Ascending aorta (tissue), 2 donors: ENCODE measurements at regions not wholly inside any gene's neighbourhood (a gene's known extent, or its start where the extent isn't known, plus 50 kb on each side); places are given as distances from the start of the nearest gene placed in this dataset.

ENCODE experiments used
- DNase-seq, 2 donors: peaks; one replicate each; pipeline ENCODE4 v3.0.0-alpha.2; 2019; ENCODE audit warnings: low spot score in 2 of 2
- H3K27ac ChIP-seq, 2 donors: fragments of 200-600 bp; sonication (generic); one replicate each; pipeline ENCODE4 v1.5.1; 2016 to 2017; ENCODE audit warnings: mild to moderate bottlenecking in 1 of 2
- H3K27me3 ChIP-seq: fragments of 200-600 bp; sonication (generic); one replicate; pipeline ENCODE4 v1.5.1; 2017
- H3K36me3 ChIP-seq, 2 donors: fragments of 200-600 bp; sonication (generic); one replicate each; pipeline ENCODE4 v1.5.1; 2016
- H3K4me1 ChIP-seq, 2 donors: fragments of 200-600 bp; sonication (generic); one replicate each; pipeline ENCODE4 v1.5.1; 2016 to 2017; ENCODE audit warnings: mild to moderate bottlenecking in 1 of 2
- H3K4me3 ChIP-seq, 2 donors: fragments of 200-600 bp; sonication (generic); one replicate each; pipeline ENCODE4 v1.5.1; 2016 to 2017; ENCODE audit warnings: mild to moderate bottlenecking in 1 of 2
- H3K9me3 ChIP-seq, 2 donors: fragments of 200-600 bp; sonication (generic); one replicate each; pipeline ENCODE4 v1.5.1; 2016
- CTCF ChIP-seq, 3 experiments: fragments of 200-600 bp in 2 of 3; fragments of 450-650 bp in 1 of 3; sonication (generic) in 2 of 3; IDR thresholded peaks; one replicate each; pipeline ENCODE4 v1.5.1; 2016 to 2019; ENCODE audit warnings: antibody characterized with exemption in 3 of 3, mild to moderate bottlenecking in 1 of 3, moderate library complexity in 1 of 3
- intact Hi-C: fragments of 100-400 bp; cut with DNase I; formaldehyde crosslinking; loops from one replicate; pipeline ENCODE4 v1.15.1; 2023

GRCh38 chr18:60925892-60926291 lies 407.3 kb upstream of the CDH20 start:
- Histone ChIP-seq H3K9me3 (no peaks in the 10 kb centered on the region), H3K4me1 (no peaks in the 10 kb centered on the region), H3K4me3 (no peak overlapping the region), H3K27me3 (no peaks in the 10 kb centered on the region), H3K27ac (no peak overlapping the region), H3K36me3 (no peaks in the 10 kb centered on the region)
- TF ChIP-seq CTCF (IDR thresholded peaks at IDR 0.05) = no peak
- intact Hi-C loops = no loop called here
- DNase-seq = no peak

GRCh38 chr18:60929966-60930365 lies 403.3 kb upstream of the CDH20 start:
- no peak overlapping the region for H3K27ac ChIP-seq
- H3K4me3 ChIP-seq = no peak overlapping the region
- intact Hi-C loops = no loop called here

GRCh38 chr18:60935041-60935910 lies 398.0 kb upstream of the CDH20 start:
- no peaks in the 10 kb centered on the region for H3K27me3 ChIP-seq

More at GRCh38 chr18:60929966-60930365, 403.3 kb upstream of the CDH20 start:
- Histone ChIP-seq H3K4me1 (no peaks in the 10 kb centered on the region), H3K9me3 (no peaks in the 10 kb centered on the region), H3K36me3 (no peaks in the 10 kb centered on the region), H3K27me3 (no peaks in the 10 kb centered on the region)
- no peak for DNase-seq
- TF ChIP-seq CTCF (IDR thresholded peaks at IDR 0.05) = no peak

GRCh38 chr18:60936101-60936500 lies 397.1 kb upstream of the CDH20 start:
- Histone ChIP-seq H3K27ac (no peak overlapping the region), H3K36me3 (no peaks in the 10 kb centered on the region), H3K9me3 (no peaks in the 10 kb centered on the region), H3K4me3 (no peak overlapping the region), H3K27me3 (no peaks in the 10 kb centered on the region), H3K4me1 (peaks cover 0 to 5% of the 10 kb centered on the region in 2 donors)
- no peak for DNase-seq
- intact Hi-C loops = no loop called here
- no peak for TF ChIP-seq CTCF (IDR thresholded peaks at IDR 0.05)

More at GRCh38 chr18:60935041-60935910, 398.0 kb upstream of the CDH20 start:
- no peak for TF ChIP-seq CTCF (IDR thresholded peaks at IDR 0.05)
- Histone ChIP-seq H3K4me3 (no peak overlapping the region), H3K4me1 (peaks cover 0 to 5% of the 10 kb centered on the region in 2 donors), H3K36me3 (no peaks in the 10 kb centered on the region), H3K9me3 (no peaks in the 10 kb centered on the region), H3K27ac (no peak overlapping the region)
- intact Hi-C loops = no loop called here
- DNase-seq = no peak

GRCh38 chr18:60943297-60943696 lies 389.9 kb upstream of the CDH20 start:
- no peak for DNase-seq
- intact Hi-C loops = no loop called here
- no peaks in the 10 kb centered on the region for H3K36me3 ChIP-seq
- no peaks in the 10 kb centered on the region for H3K27me3 ChIP-seq
- H3K4me3 ChIP-seq = no peak overlapping the region
- TF ChIP-seq CTCF (IDR thresholded peaks at IDR 0.05) = no peak
- H3K4me1 ChIP-seq = no peaks in the 10 kb centered on the region
- H3K9me3 ChIP-seq = no peaks in the 10 kb centered on the region
- H3K27ac ChIP-seq = no peak overlapping the region
